Neural progenitor cell (in vitro differentiated cells): ENCODE measurements at regions not wholly inside any gene's neighbourhood (a gene's known extent, or its start where the extent isn't known, plus 50 kb on each side); places are given as distances from the start of the nearest gene placed in this dataset.

ENCODE experiments used
- DNase-seq: peaks from one replicate; pipeline ENCODE4 v3.0.0-alpha.2; 2016; ENCODE audit warnings: low spot score
- H2AFZ ChIP-seq: fragments of 200-600 bp; sonication (generic); replicated peaks from 2 replicates; pipeline ENCODE4 v1.6.1; 2016; ENCODE audit warnings: antibody characterized with exemption
- H3F3A ChIP-seq: fragments of 200-600 bp; sonication (generic); 2 replicates; pipeline ENCODE4 v1.6.1; 2016; ENCODE audit warnings: antibody characterized with exemption, low read depth
- H3K27ac ChIP-seq: fragments of 200-600 bp; sonication (generic); 2 replicates; pipeline ENCODE4 v1.5.1; 2016; ENCODE audit warnings: mild to moderate bottlenecking
- H3K27me3 ChIP-seq: fragments of 200-600 bp; sonication (generic); 2 replicates; pipeline ENCODE4 v1.6.1; 2016; ENCODE audit warnings: mild to moderate bottlenecking, moderate library complexity
- H3K36me3 ChIP-seq: fragments of 200-600 bp; sonication (generic); 2 replicates; pipeline ENCODE4 v1.5.1; 2016
- H3K4me1 ChIP-seq: fragments of 200-600 bp; sonication (generic); 2 replicates; pipeline ENCODE4 v1.6.1; 2016; ENCODE audit warnings: mixed run types
- H3K4me2 ChIP-seq: fragments of 200-600 bp; sonication (generic); 2 replicates; pipeline ENCODE4 v1.6.1; 2016
- H3K4me3 ChIP-seq: fragments of 200-600 bp; sonication (generic); 2 replicates; pipeline ENCODE4 v1.5.1; 2016
- H3K79me2 ChIP-seq: fragments of 200-600 bp; sonication (generic); 2 replicates; pipeline ENCODE4 v1.6.1; 2016; ENCODE audit warnings: low read depth
- H3K9ac ChIP-seq: fragments of 200-600 bp; sonication (generic); 2 replicates; pipeline ENCODE4 v1.6.1; 2016
- H3K9me3 ChIP-seq: fragments of 200-600 bp; sonication (generic); 2 replicates; pipeline ENCODE4 v1.5.1; 2016; ENCODE audit warnings: low read depth
- H4K20me1 ChIP-seq: fragments of 200-600 bp; sonication (generic); 2 replicates; pipeline ENCODE4 v1.6.1; 2016; ENCODE audit warnings: low read depth
- H3K27ac Mint-ChIP-seq: 3 replicates; pipeline ENCODE4 v1.8.0; 2021; ENCODE audit warnings: mixed read lengths
- H3K27me3 Mint-ChIP-seq: 2 replicates; pipeline ENCODE4 v1.8.0; 2022; ENCODE audit warnings: low read depth, mild to moderate bottlenecking, inconsistent platforms, moderate library complexity, mixed read lengths; ENCODE audit not compliant: insufficient read depth
- H3K36me3 Mint-ChIP-seq: 3 replicates; pipeline ENCODE4 v1.8.0; 2021; ENCODE audit warnings: mixed read lengths
- H3K4me1 Mint-ChIP-seq: 3 replicates; pipeline ENCODE4 v1.8.0; 2021; ENCODE audit warnings: mixed read lengths
- H3K4me3 Mint-ChIP-seq: 3 replicates; pipeline ENCODE4 v1.8.0; 2021; ENCODE audit warnings: mild to moderate bottlenecking, moderate library complexity, mixed read lengths
- H3K9me3 Mint-ChIP-seq: 3 replicates; pipeline ENCODE4 v1.8.0; 2020; ENCODE audit warnings: mixed read lengths
- EZH2 ChIP-seq: fragments of 200-600 bp; sonication (generic); IDR thresholded peaks from 2 replicates; pipeline ENCODE4 v1.6.1; 2017; ENCODE audit warnings: antibody characterized with exemption, mild to moderate bottlenecking, moderate library complexity
- EZH2phosphoT487 ChIP-seq: fragments of 200-600 bp; sonication (generic); IDR thresholded peaks from 2 replicates; pipeline ENCODE4 v1.6.1; 2017; ENCODE audit warnings: antibody characterized with exemption
- TF ChIP-seq, protein P1 (sequence below): fragments of 200-600 bp; sonication (generic); IDR thresholded peaks from 2 replicates; pipeline ENCODE4 v1.5.1; 2017; ENCODE audit warnings: antibody characterized with exemption, mild to moderate bottlenecking

DNA sequence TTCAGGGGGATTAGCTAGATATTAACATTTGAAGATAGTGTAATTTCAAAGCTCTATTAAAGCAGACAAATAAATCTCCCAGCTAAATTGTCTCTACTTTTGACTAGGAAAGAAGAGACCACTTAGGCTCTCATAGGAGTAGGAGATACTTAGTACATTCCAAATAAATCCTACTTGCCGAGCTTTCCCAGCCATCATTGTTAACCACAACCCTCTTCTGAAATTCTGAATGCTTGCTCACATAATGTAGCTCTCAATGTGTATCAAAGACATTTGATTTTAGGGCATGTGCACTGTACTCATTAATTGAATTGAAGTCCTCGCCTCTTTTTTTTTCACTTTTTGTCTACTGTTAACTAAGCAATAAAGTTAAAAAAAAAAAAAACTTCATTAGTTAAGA is 598.2 kb upstream of the ADAMTS9 start:
- Histone ChIP-seq H3K9me3 (no peaks in the 10 kb centered on the region), H3K4me3 (no peak overlapping the region), H3K79me2 (no peaks in the 10 kb centered on the region), H3K27ac (no peak overlapping the region), H3K9ac (no peak overlapping the region), H3F3A (no peaks in the 10 kb centered on the region), H2AFZ (no peak overlapping the region), H3K4me1 (peaks cover 5% of the 10 kb centered on the region), H4K20me1 (no peaks in the 10 kb centered on the region), H3K36me3 (no peaks in the 10 kb centered on the region), H3K4me2 (no peak overlapping the region), H3K27me3 (no peaks in the 10 kb centered on the region)
- no peak overlapping the region for H3K4me3 Mint-ChIP-seq
- H3K27me3 Mint-ChIP-seq = peaks cover 2% of the 10 kb centered on the region
- DNase-seq = no peak
- H3K27ac Mint-ChIP-seq = no peak overlapping the region
- no peaks in the 10 kb centered on the region for H3K9me3 Mint-ChIP-seq
- peaks cover 12% of the 10 kb centered on the region for H3K4me1 Mint-ChIP-seq
- no peak for TF ChIP-seq EZH2
- TF ChIP-seq EZH2phosphoT487 = no peak
- TF ChIP-seq, protein P1, sequence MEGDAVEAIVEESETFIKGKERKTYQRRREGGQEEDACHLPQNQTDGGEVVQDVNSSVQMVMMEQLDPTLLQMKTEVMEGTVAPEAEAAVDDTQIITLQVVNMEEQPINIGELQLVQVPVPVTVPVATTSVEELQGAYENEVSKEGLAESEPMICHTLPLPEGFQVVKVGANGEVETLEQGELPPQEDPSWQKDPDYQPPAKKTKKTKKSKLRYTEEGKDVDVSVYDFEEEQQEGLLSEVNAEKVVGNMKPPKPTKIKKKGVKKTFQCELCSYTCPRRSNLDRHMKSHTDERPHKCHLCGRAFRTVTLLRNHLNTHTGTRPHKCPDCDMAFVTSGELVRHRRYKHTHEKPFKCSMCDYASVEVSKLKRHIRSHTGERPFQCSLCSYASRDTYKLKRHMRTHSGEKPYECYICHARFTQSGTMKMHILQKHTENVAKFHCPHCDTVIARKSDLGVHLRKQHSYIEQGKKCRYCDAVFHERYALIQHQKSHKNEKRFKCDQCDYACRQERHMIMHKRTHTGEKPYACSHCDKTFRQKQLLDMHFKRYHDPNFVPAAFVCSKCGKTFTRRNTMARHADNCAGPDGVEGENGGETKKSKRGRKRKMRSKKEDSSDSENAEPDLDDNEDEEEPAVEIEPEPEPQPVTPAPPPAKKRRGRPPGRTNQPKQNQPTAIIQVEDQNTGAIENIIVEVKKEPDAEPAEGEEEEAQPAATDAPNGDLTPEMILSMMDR = no peak
- H3K36me3 Mint-ChIP-seq = no peaks in the 10 kb centered on the region

DNA sequence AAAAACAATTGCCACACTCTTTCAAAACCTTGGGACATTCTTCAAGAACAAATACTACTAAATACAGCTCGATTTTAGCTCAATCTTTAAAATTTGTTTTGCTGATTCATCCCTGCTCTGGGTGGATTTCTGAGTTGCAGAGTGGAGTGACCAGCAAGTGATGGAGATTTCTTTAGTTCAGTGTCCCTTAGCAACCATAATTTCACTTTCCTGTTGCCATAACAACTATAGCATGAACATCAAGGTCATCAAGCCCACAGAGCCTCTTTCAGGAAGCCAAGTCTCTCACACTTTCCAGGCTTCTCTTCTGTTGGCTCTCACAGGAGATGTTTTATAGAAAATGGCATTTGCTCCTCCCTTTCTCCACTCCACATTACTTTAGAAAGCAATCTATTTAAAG is 597.2 kb upstream of the ADAMTS9 start:
- no peak overlapping the region for H3K4me3 ChIP-seq
- H3K4me1 Mint-ChIP-seq = peaks cover 12% of the 10 kb centered on the region

DNA sequence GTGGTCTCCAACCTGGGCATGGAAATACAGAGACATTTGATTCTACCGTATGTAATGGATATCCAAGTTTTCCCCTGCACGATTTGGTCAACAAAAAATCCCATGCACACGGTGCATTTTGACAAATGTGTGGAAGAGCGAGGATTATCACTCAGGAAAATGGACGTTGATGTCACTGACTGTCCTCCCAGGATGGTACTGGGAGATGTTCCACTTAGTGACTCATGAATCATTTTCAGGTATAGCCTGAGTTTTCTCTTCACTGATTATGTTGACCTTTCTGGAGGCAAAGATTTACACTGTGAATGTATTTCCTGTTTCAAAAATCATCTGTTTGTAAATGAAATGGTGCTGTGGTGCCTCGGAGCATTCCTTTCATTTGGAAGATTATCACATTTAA is 596.7 kb upstream of the ADAMTS9 start:
- TF ChIP-seq EZH2 (no peak), EZH2phosphoT487 (no peak)
- TF ChIP-seq, protein P1 = no peak
- no peaks in the 10 kb centered on the region for H3K27me3 ChIP-seq
- Mint-ChIP-seq H3K36me3 (no peaks in the 10 kb centered on the region), H3K9me3 (no peaks in the 10 kb centered on the region), H3K4me1 (peaks cover 12% of the 10 kb centered on the region), H3K4me3 (no peak overlapping the region), H3K27ac (no peak overlapping the region), H3K27me3 (no peaks in the 10 kb centered on the region)
- H3K9me3 ChIP-seq = no peaks in the 10 kb centered on the region
- H3K27ac ChIP-seq = no peak overlapping the region
- H3K79me2 ChIP-seq = no peaks in the 10 kb centered on the region
- no peak for DNase-seq
- no peaks in the 10 kb centered on the region for H3K36me3 ChIP-seq
- H3F3A ChIP-seq = no peaks in the 10 kb centered on the region
- no peak overlapping the region for H3K4me3 ChIP-seq
- no peak overlapping the region for H3K9ac ChIP-seq
- no peak overlapping the region for H2AFZ ChIP-seq
- H4K20me1 ChIP-seq = no peaks in the 10 kb centered on the region
- H3K4me2 ChIP-seq = no peak overlapping the region
- peaks cover 5% of the 10 kb centered on the region for H3K4me1 ChIP-seq

More for the DNA sequence above, 597.2 kb upstream of the ADAMTS9 start:
- no peaks in the 10 kb centered on the region for H3K36me3 Mint-ChIP-seq
- H2AFZ ChIP-seq = no peak overlapping the region
- no peaks in the 10 kb centered on the region for H3F3A ChIP-seq
- no peaks in the 10 kb centered on the region for H3K79me2 ChIP-seq
- H3K9me3 Mint-ChIP-seq = no peaks in the 10 kb centered on the region
- no peaks in the 10 kb centered on the region for H3K27me3 ChIP-seq
- peaks cover 1% of the 10 kb centered on the region for H3K27me3 Mint-ChIP-seq
- TF ChIP-seq EZH2phosphoT487 (no peak), EZH2 (no peak)
- TF ChIP-seq, protein P1 = no peak
- H3K4me2 ChIP-seq = no peak overlapping the region
- no peak overlapping the region for H3K27ac Mint-ChIP-seq
- no peaks in the 10 kb centered on the region for H3K9me3 ChIP-seq
- no peak overlapping the region for H3K27ac ChIP-seq
- no peaks in the 10 kb centered on the region for H3K36me3 ChIP-seq
- no peak overlapping the region for H3K4me3 Mint-ChIP-seq
- H3K4me1 ChIP-seq = peaks cover 5% of the 10 kb centered on the region
- no peak overlapping the region for H3K9ac ChIP-seq
- H4K20me1 ChIP-seq = no peaks in the 10 kb centered on the region
- DNase-seq = no peak
